ENCODE measurements at regions not wholly inside any gene's neighbourhood (a gene's known extent, or its start where the extent isn't known, plus 50 kb on each side); places are given as distances from the start of the nearest gene placed in this dataset.

GRCh38 chr2:224325941-224326340 lies 76.0 kb downstream of the FAM124B start:
- no peak for DNase-seq (ENCODE audit: low spot score)
- peaks cover 17% of the 10 kb centered on the region for H3K27me3 Mint-ChIP-seq (ENCODE audit: insufficient read depth)
- intact Hi-C loops (cut with micrococcal nuclease), result no loop called here

GRCh38 chr2:224324604-224325003 lies 77.3 kb downstream of the FAM124B start:
- no peak for DNase-seq (ENCODE audit: low spot score)
- Mint-ChIP-seq H3K27me3 (ENCODE audit: insufficient read depth) (peaks cover 25% of the 10 kb centered on the region), H3K27ac (no peak overlapping the region), H3K9me3 (no peaks in the 10 kb centered on the region), H3K4me1 (ENCODE audit: low read depth) (no peaks in the 10 kb centered on the region), H3K36me3 (ENCODE audit: low read depth) (no peaks in the 10 kb centered on the region), H3K4me3 (no peak overlapping the region)
- intact Hi-C loops (cut with micrococcal nuclease), result no loop called here

More at GRCh38 chr2:224325941-224326340, 76.0 kb downstream of the FAM124B start:
- Mint-ChIP-seq H3K9me3 (no peaks in the 10 kb centered on the region), H3K4me1 (ENCODE audit: low read depth) (no peaks in the 10 kb centered on the region), H3K36me3 (ENCODE audit: low read depth) (no peaks in the 10 kb centered on the region), H3K4me3 (no peak overlapping the region), H3K27ac (no peak overlapping the region)

- Mint-ChIP-seq H3K27me3 (ENCODE audit: insufficient read depth) (peaks cover 17% of the 10 kb centered on the region), H3K36me3 (ENCODE audit: low read depth) (no peaks in the 10 kb centered on the region), H3K9me3 (no peaks in the 10 kb centered on the region), H3K27ac (no peak overlapping the region), H3K4me1 (ENCODE audit: low read depth) (no peaks in the 10 kb centered on the region), H3K4me3 (no peak overlapping the region)
- intact Hi-C loops (cut with micrococcal nuclease), result no loop called here
- no peak for DNase-seq (ENCODE audit: low spot score)
Measured at GRCh38 chr2:224320660-224321059, 81.2 kb downstream of the FAM124B start.

GRCh38 chr2:224319750-224320149 lies 82.2 kb downstream of the FAM124B start:
- intact Hi-C loops (cut with micrococcal nuclease), result no loop called here
- H3K27me3 Mint-ChIP-seq (ENCODE audit: insufficient read depth), result peaks cover 19% of the 10 kb centered on the region

GRCh38 chr2:224312741-224313140 lies 89.2 kb downstream of the FAM124B start:
- H3K36me3 Mint-ChIP-seq (ENCODE audit: low read depth), result no peaks in the 10 kb centered on the region
- no peaks in the 10 kb centered on the region for H3K4me1 Mint-ChIP-seq (ENCODE audit: low read depth)
- no peaks in the 10 kb centered on the region for H3K9me3 Mint-ChIP-seq
- peaks cover 15% of the 10 kb centered on the region for H3K27me3 Mint-ChIP-seq (ENCODE audit: insufficient read depth)
- no peak for DNase-seq (ENCODE audit: low spot score)
- intact Hi-C loops (cut with micrococcal nuclease), result no loop called here
- H3K27ac Mint-ChIP-seq, result no peak overlapping the region
- no peak overlapping the region for H3K4me3 Mint-ChIP-seq

More at GRCh38 chr2:224319750-224320149, 82.2 kb downstream of the FAM124B start:
- H3K27ac Mint-ChIP-seq, result no peak overlapping the region
- H3K4me1 Mint-ChIP-seq (ENCODE audit: low read depth), result no peaks in the 10 kb centered on the region
- no peak for DNase-seq (ENCODE audit: low spot score)
- H3K4me3 Mint-ChIP-seq, result no peak overlapping the region
- H3K9me3 Mint-ChIP-seq, result no peaks in the 10 kb centered on the region
- no peaks in the 10 kb centered on the region for H3K36me3 Mint-ChIP-seq (ENCODE audit: low read depth)

- peaks cover 15% of the 10 kb centered on the region for H3K27me3 Mint-ChIP-seq (ENCODE audit: insufficient read depth)
- no peak overlapping the region for H3K27ac Mint-ChIP-seq
- no peaks in the 10 kb centered on the region for H3K4me1 Mint-ChIP-seq (ENCODE audit: low read depth)
- H3K36me3 Mint-ChIP-seq (ENCODE audit: low read depth), result no peaks in the 10 kb centered on the region
- intact Hi-C loops (cut with micrococcal nuclease), result no loop called here
- H3K4me3 Mint-ChIP-seq, result no peak overlapping the region
- DNase-seq (ENCODE audit: low spot score), result no peak
- no peaks in the 10 kb centered on the region for H3K9me3 Mint-ChIP-seq
Measured at GRCh38 chr2:224310943-224311625, 90.8 kb downstream of the FAM124B start.

- H3K36me3 Mint-ChIP-seq (ENCODE audit: low read depth), result no peaks in the 10 kb centered on the region
- no peak overlapping the region for H3K27ac Mint-ChIP-seq
- no peaks in the 10 kb centered on the region for H3K4me1 Mint-ChIP-seq (ENCODE audit: low read depth)
- DNase-seq (ENCODE audit: low spot score), result no peak
- H3K9me3 Mint-ChIP-seq, result no peaks in the 10 kb centered on the region
- H3K4me3 Mint-ChIP-seq, result no peak overlapping the region
- intact Hi-C loops (cut with micrococcal nuclease), result no loop called here
- peaks cover 12% of the 10 kb centered on the region for H3K27me3 Mint-ChIP-seq (ENCODE audit: insufficient read depth)
Measured at GRCh38 chr2:224309176-224309575, 92.7 kb downstream of the FAM124B start.

GRCh38 chr2:224308272-224308911 lies 93.5 kb downstream of the FAM124B start:
- Mint-ChIP-seq H3K27me3 (ENCODE audit: insufficient read depth) (peaks cover 8% of the 10 kb centered on the region), H3K9me3 (no peaks in the 10 kb centered on the region), H3K27ac (no peak overlapping the region), H3K4me1 (ENCODE audit: low read depth) (no peaks in the 10 kb centered on the region), H3K36me3 (ENCODE audit: low read depth) (no peaks in the 10 kb centered on the region), H3K4me3 (no peak overlapping the region)
- intact Hi-C loops (cut with micrococcal nuclease), result no loop called here
- DNase-seq (ENCODE audit: low spot score), result no peak

GRCh38 chr2:224302952-224303351 lies 99.0 kb downstream of the FAM124B start:
- Mint-ChIP-seq H3K9me3 (no peaks in the 10 kb centered on the region), H3K4me1 (ENCODE audit: low read depth) (no peaks in the 10 kb centered on the region), H3K27ac (no peak overlapping the region), H3K4me3 (no peak overlapping the region), H3K27me3 (ENCODE audit: insufficient read depth) (peaks cover 2% of the 10 kb centered on the region), H3K36me3 (ENCODE audit: low read depth) (no peaks in the 10 kb centered on the region)
- intact Hi-C loops (cut with micrococcal nuclease), result no loop called here
- no peak for DNase-seq (ENCODE audit: low spot score)

GRCh38 chr2:224293976-224294375 lies 107.9 kb downstream of the FAM124B start:
- no peak overlapping the region for H3K4me3 Mint-ChIP-seq
- DNase-seq (ENCODE audit: low spot score), result no peak
- H3K4me1 Mint-ChIP-seq (ENCODE audit: low read depth), result no peaks in the 10 kb centered on the region
- H3K36me3 Mint-ChIP-seq (ENCODE audit: low read depth), result no peaks in the 10 kb centered on the region
- H3K27me3 Mint-ChIP-seq (ENCODE audit: insufficient read depth), result peaks cover 33% of the 10 kb centered on the region
- H3K27ac Mint-ChIP-seq, result no peak overlapping the region
- no peaks in the 10 kb centered on the region for H3K9me3 Mint-ChIP-seq
- intact Hi-C loops (cut with micrococcal nuclease), result no loop called here

GRCh38 chr2:224287531-224287930 lies 114.4 kb downstream of the FAM124B start:
- peaks cover 26% of the 10 kb centered on the region for H3K27me3 Mint-ChIP-seq (ENCODE audit: insufficient read depth)
- no peaks in the 10 kb centered on the region for H3K9me3 Mint-ChIP-seq
- H3K4me1 Mint-ChIP-seq (ENCODE audit: low read depth), result no peaks in the 10 kb centered on the region
- no peak overlapping the region for H3K4me3 Mint-ChIP-seq
- no peak overlapping the region for H3K27ac Mint-ChIP-seq
- no peaks in the 10 kb centered on the region for H3K36me3 Mint-ChIP-seq (ENCODE audit: low read depth)
- no peak for DNase-seq (ENCODE audit: low spot score)
- intact Hi-C loops (cut with micrococcal nuclease), result no loop called here

GRCh38 chr2:224286923-224287322 lies 115.0 kb downstream of the FAM124B start:
- Mint-ChIP-seq H3K4me3 (no peak overlapping the region), H3K36me3 (ENCODE audit: low read depth) (no peaks in the 10 kb centered on the region), H3K4me1 (ENCODE audit: low read depth) (no peaks in the 10 kb centered on the region), H3K27me3 (ENCODE audit: insufficient read depth) (peaks cover 26% of the 10 kb centered on the region), H3K9me3 (no peaks in the 10 kb centered on the region), H3K27ac (no peak overlapping the region)
- no peak for DNase-seq (ENCODE audit: low spot score)
- intact Hi-C loops (cut with micrococcal nuclease), result no loop called here

- Mint-ChIP-seq H3K4me1 (ENCODE audit: low read depth) (no peaks in the 10 kb centered on the region), H3K27ac (no peak overlapping the region), H3K9me3 (no peaks in the 10 kb centered on the region), H3K36me3 (ENCODE audit: low read depth) (no peaks in the 10 kb centered on the region), H3K4me3 (no peak overlapping the region), H3K27me3 (ENCODE audit: insufficient read depth) (peaks cover 21% of the 10 kb centered on the region)
- DNase-seq (ENCODE audit: low spot score), result no peak
- intact Hi-C loops (cut with micrococcal nuclease), result loop anchor here (1.0 to 5.0 kb wide), 5 partner anchors 247 to 1314 kb away; partner anchors contain the start of gene SERPINE2
Measured at GRCh38 chr2:224284134-224284946, 117.6 kb downstream of the FAM124B start.
